GM21737 (cell line): ENCODE measurements at regions not wholly inside any gene's neighbourhood (a gene's known extent, or its start where the extent isn't known, plus 50 kb on each side); places are given as distances from the start of the nearest gene placed in this dataset.

Experiments
- ATAC-seq: cut with Tn5 transposase; IDR thresholded peaks from one replicate; pipeline ENCODE4 v1.9.1; 2021; ENCODE audit warnings: mild to moderate bottlenecking, moderate library complexity; ENCODE audit not compliant: unreplicated experiment

- peak; percentile 100 for ATAC-seq
Measured at GRCh38 chr4:123564758-123565346, 168.3 kb downstream of the SPRY1 start.

GRCh38 chr4:123568936-123569335 is 172.3 kb downstream of the SPRY1 start:
- ATAC-seq, result no peak

GRCh38 chr4:123569541-123569940 is 172.9 kb downstream of the SPRY1 start:
- ATAC-seq, result no peak

GRCh38 chr4:123573866-123574508 is 177.4 kb downstream of the SPRY1 start:
- ATAC-seq, result no peak

GRCh38 chr4:123575291-123575690 is 178.7 kb downstream of the SPRY1 start:
- no peak for ATAC-seq

- no peak for ATAC-seq
Measured at GRCh38 chr4:123577225-123577906, 180.8 kb downstream of the SPRY1 start.

- ATAC-seq, result no peak
Measured at GRCh38 chr4:123578276-123579029, 181.9 kb downstream of the SPRY1 start.

- ATAC-seq, result no peak
Measured at GRCh38 chr4:123579961-123580360, 183.4 kb downstream of the SPRY1 start.

GRCh38 chr4:123580981-123581664 is 184.5 kb downstream of the SPRY1 start:
- ATAC-seq, result no peak

GRCh38 chr4:123581802-123582201 is 185.2 kb downstream of the SPRY1 start:
- ATAC-seq, result no peak

- ATAC-seq, result no peak
Measured at GRCh38 chr4:123583043-123583442, 186.4 kb downstream of the SPRY1 start.

GRCh38 chr4:123585111-123585510 is 188.5 kb downstream of the SPRY1 start:
- no peak for ATAC-seq

- peak; percentile 9 for ATAC-seq
Measured at GRCh38 chr4:123587983-123588494, 191.4 kb downstream of the SPRY1 start.

GRCh38 chr4:123588631-123589241 is 192.1 kb downstream of the SPRY1 start:
- ATAC-seq, result peak; percentile 59

- peak; percentile 10 for ATAC-seq
Measured at GRCh38 chr4:123589301-123589700, 192.7 kb downstream of the SPRY1 start.

- ATAC-seq, result no peak
Measured at GRCh38 chr4:123591875-123592274, 195.3 kb downstream of the SPRY1 start.

GRCh38 chr4:123593655-123594054 is 197.1 kb downstream of the SPRY1 start:
- no peak for ATAC-seq

- ATAC-seq, result no peak
Measured at GRCh38 chr4:123596805-123597204, 200.2 kb downstream of the SPRY1 start.

GRCh38 chr4:123597586-123597985 is 201.0 kb downstream of the SPRY1 start:
- ATAC-seq, result no peak

GRCh38 chr4:123598331-123598730 is 201.7 kb downstream of the SPRY1 start:
- no peak for ATAC-seq
